ENCODE measurements at regions not wholly inside any gene's neighbourhood (a gene's known extent, or its start where the extent isn't known, plus 50 kb on each side); places are given as distances from the start of the nearest gene placed in this dataset.
"Not testable (repeated sequence)": the region's sequence is repeated elsewhere in the genome, so short reads cannot be mapped to it uniquely, and the experiment has no call there.

DNA sequence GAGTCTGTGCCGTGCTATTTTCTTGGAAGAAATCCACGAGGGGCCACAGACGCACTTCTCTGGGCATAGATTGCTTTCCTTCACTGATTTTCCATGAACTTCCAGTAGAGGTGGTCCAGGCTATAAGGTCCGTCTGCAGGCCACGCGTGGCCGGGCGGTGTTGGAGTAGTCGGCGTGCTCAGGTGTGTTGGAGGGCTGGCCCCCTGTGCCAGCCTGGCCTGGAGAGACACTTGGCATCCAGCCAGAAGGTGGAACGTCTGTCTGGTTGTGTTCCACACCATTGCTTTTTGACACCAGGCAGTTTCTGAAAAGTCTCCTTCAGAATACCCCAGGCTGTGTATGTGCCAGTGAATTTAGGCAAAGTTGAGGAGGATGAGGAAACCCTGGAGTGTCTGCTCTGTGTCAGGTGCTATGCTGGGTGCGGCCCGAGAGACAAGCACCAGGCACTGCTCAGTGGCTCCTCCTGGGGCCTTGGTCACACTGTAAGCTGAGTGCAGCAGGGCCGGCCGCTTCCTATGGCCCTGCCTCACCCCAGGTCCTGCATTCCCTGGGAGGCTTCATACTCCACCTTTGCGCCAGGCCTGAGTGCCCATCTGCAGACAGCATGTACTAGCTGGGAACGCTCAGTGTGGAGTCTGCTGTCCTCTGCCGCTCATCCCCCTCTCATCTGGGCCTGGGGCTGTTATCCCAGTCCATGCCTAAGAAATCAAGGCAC is 52.1 kb upstream of the TAMM41 start:
- no peak for DNase-seq

GRCh38 chr3:11899389-11899788 is 52.7 kb upstream of the TAMM41 start:
- not testable (repeated sequence) for DNase-seq

DNA sequence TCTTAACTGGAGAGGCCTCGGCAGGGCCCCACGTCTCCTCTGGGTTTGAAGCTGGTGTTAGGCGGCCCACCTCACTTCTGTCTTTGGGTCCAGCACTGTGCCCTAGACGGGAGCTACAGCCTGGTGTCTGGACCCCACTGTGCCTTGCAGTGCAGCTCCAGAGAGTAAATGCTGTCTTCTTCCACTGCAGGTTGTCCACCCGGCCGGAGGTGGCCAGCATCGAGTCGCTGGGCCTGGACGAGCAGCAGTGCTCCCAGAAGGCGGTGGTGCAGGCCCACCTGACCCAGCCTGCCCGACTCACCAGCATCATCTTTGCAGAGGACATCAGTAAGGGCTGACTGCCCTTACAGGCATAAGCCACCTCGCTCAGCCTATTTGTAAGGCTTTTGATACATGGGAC is 53.1 kb upstream of the TAMM41 start:
- DNase-seq = no peak

DNA sequence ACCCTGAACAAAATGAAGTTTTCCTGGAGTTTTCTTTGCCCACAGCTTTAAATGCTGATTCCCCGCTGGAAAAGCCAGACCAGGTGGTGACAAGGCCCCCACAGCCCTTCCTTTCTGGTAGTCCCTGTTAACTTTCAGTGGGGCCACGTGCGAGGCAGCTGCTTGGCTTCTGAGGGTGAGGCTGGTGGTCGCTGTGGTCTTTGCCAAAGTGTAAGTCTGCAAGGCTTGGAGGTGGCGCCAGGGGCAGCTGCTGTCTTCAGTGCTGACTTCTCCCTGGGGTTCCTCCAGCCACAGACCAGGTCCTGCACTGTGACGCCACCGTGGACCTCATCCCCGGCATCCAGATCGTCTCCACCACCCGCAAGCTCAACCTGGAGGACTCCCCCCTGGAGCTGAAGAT is 54.1 kb upstream of the TAMM41 start:
- no peak for DNase-seq

DNA sequence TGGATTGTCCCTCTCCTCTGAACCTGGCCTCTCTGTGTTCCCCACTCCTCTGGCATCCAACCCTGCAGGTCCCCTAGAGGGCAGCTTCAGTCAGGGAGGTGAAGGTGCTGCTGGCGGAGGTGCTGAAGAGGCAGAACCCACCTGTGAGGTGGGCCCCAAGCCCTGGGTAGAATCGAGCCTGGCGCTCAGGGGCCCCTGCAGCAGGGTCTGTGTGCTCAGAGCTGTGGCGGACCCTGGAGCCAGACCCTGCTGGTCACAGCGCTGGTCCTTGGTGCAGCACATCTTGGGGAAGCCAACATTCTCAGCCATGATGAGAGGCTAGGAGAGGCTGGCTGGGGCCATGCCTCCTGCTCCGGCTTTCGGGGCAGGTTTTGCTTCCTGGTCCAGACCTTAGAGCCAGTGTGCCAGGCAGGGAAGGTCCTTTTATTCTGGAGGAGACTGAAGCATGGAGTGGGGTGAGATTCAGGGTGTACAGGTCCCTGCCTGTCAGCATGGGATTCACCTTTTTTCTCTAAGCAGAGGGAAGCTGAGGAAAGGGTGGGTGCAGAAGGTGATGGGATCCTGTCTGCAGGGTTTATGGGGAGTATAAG is 54.7 kb upstream of the TAMM41 start:
- DNase-seq = no peak

DNA sequence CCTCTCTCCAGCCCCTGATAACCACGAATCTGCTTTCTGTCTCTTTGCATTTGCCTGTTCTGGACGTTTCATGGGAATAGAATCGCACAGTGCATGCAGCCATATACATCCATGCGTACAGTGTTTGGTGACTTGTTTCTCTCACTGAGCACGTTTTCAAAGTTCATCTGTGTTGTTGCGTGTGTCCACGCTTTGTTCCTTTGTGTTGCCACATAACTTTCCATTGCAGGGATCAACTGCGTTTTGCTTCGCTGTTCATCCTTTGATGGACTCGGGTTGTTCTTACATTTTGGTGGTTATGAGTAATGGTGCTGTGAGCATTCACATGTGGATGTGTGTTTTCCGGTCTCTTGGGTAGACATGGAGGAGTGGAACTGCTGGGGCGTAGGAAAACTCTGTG is 56.4 kb upstream of the TAMM41 start:
- no peak for DNase-seq

DNA sequence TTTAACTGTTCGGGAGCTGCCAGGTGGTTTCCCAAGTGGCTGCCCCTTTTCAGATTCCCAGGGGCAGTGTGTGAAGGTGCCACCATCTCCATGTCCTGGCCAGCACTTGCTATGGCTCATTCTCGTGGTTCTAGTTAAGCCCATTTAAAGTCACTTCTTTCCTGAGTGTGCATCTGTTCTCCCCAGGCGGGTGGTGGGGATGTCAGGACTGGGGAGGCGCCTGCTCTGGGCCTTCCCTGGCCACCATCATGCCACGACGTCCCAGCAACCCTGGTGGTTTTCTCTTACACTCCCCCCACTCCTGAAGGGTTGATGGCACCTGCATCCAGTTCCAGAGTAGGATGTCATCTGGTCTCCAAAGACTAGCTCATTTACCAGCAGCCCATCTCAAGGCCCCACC is 56.8 kb upstream of the TAMM41 start:
- no peak for DNase-seq

DNA sequence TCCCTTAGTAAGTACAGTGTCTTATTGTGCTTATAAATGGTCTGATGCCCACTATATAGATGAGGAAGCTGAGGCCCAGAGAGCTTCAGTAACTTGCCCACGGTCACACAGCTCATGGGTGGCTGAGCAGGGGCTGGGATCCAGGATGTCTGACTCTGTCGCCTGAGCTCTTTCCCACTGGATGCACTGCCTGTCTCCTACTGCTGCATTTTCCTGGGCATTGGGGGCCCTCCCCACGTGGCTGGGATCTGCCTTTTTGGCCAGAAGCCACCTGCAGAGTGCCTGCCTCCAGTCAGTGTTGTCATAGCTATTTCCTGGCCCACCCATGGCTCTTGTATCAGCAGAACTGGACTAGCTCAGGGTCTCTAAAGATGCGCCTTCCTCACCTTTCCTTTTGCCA is 57.5 kb upstream of the TAMM41 start:
- no peak for DNase-seq

GRCh38 chr3:11906407-11906806 is 59.7 kb upstream of the TAMM41 start:
- no peak for DNase-seq

DNA sequence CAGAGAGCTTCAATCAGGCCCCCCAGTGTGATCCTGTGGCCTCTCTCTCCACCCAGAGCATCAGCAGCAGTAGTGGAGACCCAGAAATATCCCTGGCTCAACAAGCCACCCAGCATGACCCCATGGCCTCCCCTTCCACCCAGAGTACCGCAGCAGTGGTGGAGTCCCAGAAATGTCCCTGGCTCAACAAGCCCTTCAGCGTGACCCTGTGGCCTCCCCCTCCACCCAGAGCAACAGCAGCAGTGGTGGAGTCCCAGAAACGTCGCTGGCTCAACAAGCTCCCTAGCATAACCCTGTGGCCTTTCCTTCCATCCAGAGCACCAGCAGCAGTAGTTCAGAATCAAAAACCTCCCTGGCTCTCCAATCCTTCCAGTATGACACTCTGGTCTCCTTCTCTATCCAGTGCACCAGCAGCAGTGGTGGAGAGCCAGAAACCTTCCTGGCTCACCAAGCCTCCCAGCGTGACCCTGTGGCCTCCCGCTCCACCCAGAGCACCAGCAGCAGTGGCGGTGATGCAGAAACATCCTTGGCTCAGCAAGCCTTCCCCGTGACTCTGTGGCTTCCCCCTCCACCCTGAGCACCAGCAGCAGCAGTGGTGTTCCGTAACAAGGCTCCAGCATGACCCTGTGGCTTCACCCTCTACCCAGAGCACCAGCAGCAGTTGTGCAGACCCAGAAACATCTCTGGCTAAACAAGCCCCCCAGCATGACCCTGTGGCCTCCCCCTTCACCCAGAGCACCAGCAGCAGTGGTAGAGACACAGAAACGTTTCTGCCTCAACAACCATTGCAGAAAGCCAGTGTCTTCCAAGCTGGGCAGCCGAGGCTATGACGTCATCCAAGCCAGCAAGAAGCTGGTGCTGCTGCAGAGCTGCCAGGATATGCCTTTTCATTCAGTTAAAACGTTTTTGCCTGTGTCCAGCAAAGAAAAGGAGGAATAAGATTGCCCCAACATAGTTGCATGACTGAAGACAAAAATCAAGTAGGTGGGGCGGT is 61.3 kb upstream of the TAMM41 start:
- DNase-seq = no peak

GRCh38 chr3:11908981-11909698 is 62.5 kb upstream of the TAMM41 start:
- no peak for DNase-seq

DNA sequence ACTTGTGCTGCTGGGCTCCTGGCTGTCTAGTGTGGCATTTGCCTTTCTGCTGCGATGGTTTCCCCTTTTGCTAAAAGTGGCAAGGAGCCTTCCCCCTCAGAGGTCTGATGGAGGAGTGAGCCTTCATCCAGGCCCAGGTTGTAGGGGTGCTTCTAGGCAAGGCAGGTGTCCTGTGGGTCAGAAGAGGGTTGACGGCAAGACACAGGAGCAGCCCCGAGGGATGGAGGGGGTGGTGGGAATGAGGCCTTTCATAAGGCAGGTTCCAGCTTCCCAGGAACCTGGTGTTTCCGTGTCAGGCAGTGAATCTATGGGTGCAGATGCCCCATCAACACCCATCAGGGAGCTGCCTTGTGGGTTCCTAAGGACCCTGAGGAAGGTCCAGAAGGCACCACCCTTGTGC is 63.0 kb upstream of the TAMM41 start:
- no peak for DNase-seq

DNA sequence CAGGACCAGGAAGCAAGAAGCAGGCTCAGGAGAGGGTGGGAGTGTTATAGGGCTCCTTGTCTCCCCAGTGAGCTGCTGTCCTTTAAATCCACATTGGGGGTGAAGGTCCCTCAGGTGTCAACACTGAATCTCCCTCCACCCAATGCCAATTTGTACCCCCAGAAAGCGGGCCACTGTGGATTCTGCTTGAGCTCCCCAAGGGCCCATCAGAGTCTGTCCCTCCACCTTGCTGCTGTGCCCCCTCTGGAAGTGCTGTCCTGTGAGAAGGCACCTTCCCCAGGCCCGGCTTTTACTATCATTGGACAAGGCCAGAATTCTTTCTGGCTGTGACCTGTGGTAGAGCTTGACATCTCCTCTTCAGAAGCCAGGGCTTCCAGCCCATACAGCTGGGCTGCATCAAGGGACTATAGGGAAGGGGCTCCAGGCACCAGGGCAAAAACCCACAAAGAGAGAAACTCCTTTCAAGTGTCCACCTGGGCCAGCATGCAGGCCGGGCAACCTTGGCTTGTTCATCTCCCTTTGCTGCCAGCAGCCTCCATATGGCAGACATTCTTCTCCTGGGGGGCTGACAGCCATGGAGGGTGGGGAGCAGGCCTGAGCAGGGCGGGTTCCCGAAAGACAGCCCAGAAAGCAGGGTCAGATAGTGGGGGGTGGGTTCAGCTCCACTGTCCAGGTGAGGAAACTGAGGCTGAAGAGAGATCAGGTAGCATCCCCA is 63.7 kb upstream of the TAMM41 start:
- DNase-seq = not testable (repeated sequence)

- DNase-seq = no peak
Measured at GRCh38 chr3:11910971-11911531, 64.4 kb upstream of the TAMM41 start.

DNA sequence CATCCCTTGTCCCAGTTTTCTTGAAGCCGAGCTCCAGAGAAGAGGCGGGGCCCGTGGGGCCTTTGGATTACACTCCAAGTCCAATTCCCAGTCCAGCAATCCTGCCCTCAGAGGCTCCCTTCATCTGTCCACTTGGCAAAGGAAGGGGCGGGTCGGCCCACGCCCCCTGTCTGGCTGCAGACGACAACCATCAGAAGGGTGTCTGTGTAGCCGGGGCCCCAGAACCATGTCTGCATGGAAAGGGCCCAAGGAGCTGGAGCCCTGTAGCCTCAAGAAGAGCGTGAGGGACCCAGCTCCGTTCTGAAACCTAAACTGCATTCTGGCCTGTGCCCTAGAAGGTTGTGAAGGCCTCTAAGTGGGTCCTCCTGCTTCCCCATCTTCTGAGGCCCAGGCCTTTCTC is 65.2 kb upstream of the TAMM41 start:
- not testable (repeated sequence) for DNase-seq

GRCh38 chr3:11913316-11913715 is 66.6 kb upstream of the TAMM41 start:
- DNase-seq = no peak

DNA sequence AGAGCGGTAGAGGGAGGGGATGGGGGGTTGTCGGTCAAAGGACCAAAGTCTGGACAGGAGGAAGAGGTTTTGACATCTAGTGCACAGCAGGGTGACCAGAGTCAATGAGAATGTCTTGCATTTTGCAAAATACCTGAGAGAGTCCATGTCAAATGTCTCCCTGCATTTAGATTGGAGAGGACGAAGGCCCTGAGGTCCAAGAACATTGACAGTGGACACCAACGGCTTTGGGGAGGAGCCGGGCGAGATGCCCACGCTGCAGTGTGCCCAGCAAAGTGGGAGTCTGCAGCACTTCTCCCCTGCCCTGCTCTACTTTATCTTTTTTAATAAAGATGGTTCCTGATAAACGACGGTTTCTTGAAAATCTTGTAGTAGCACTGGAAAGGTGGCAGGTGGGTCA is 67.4 kb upstream of the TAMM41 start:
- no peak for DNase-seq

DNA sequence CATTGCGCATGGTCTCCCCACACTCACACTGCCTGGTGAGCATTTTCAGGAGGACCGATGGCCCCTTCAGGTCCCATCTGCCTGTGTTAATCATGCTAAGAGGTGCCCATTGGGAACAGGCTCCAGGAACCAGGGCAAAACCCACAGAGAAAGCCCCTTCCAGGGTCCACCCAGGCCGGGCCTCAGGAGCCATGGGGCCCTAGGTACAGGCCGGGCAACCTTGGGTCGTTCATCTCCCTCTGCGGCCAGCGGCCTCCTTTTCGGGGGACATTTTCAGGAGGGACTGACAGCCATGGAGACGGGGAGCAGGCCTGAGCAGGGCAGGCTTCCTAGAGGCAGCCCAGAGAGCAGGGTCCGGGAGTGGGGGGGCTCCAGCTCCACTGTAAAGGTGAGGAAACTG is 68.0 kb upstream of the TAMM41 start:
- DNase-seq = no peak

DNA sequence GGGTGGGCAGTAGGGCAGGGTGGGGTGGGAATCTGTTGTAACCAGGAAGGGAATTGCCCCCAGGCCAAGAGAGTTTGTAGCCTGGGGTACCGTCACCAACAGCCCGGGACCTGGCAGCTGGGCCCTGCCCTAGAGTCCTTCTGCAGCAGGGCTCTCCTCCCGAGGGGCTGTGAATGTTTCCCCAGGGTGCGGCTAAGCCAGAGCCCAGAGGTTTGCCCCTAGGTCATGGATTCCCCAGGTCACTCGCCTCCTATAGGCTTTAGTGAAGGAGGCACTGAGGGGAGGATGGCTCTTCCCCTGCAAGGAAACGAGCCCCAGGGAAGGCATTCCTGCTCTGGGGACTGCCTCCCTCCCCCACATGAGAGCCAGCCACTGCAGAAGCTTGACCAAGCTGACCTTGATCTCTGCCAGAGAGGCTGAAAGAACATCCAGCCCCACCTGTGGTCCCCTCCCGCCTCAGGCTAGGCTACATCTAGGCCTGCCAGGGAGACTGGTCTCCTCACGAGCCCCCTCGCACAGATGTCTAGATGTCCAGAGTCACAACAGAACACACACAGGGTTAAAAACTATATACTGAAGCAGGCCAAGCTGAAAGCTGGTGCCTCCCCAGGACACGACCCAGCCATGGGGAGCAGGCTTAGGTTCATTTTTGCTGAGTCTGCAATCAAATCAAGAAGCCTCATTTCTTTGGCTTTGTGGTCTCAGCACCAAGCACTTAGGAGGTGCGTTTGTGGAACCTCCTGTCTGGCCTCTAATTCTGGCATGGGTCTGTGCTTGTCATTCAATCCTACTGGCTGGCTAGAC is 69.1 kb upstream of the TAMM41 start:
- DNase-seq = no peak

GRCh38 chr3:11916425-11916762 is 69.7 kb upstream of the TAMM41 start:
- not testable (repeated sequence) for DNase-seq

GRCh38 chr3:11917051-11917450 is 70.4 kb upstream of the TAMM41 start:
- no peak for DNase-seq

Data from inflammatory macrophage treated with lipopolysaccharide for 4 hours (primary cell).